SU-DHL-6 (cell line): ENCODE measurements at regions not wholly inside any gene's neighbourhood (a gene's known extent, or its start where the extent isn't known, plus 50 kb on each side); places are given as distances from the start of the nearest gene placed in this dataset.

ENCODE experiments used
- CTCF ChIP-seq: fragments of 200-600 bp; sonication (generic); IDR thresholded peaks from one replicate; pipeline ENCODE4 v1.5.1; 2017; ENCODE audit warnings: antibody characterized with exemption, mild to moderate bottlenecking, low read length, moderate library complexity; ENCODE audit not compliant: insufficient read depth, poor library complexity, severe bottlenecking
- EZH2phosphoT487 ChIP-seq: fragments of 200-600 bp; sonication (generic), shearing (Covaris generic); conservative IDR thresholded peaks from 2 replicates; pipeline ENCODE4 v1.6.1; 2018; ENCODE audit warnings: mild to moderate bottlenecking, antibody characterized with exemption, low read length, moderate library complexity, mixed read lengths

- TF ChIP-seq CTCF: no peak
- no peak for TF ChIP-seq EZH2phosphoT487
Measured at GRCh38 chr3:46096336-46096735, 69.1 kb upstream of the XCR1 start.
